Ascending aorta (tissue), 2 donors: ENCODE measurements at regions not wholly inside any gene's neighbourhood (a gene's known extent, or its start where the extent isn't known, plus 50 kb on each side); places are given as distances from the start of the nearest gene placed in this dataset.

Experiments
- DNase-seq, 2 donors: peaks; one replicate each; pipeline ENCODE4 v3.0.0-alpha.2; 2019; ENCODE audit warnings: low spot score in 2 of 2
- H3K27ac ChIP-seq, 2 donors: fragments of 200-600 bp; sonication (generic); one replicate each; pipeline ENCODE4 v1.5.1; 2016 to 2017; ENCODE audit warnings: mild to moderate bottlenecking in 1 of 2
- H3K27me3 ChIP-seq: fragments of 200-600 bp; sonication (generic); one replicate; pipeline ENCODE4 v1.5.1; 2017
- H3K36me3 ChIP-seq, 2 donors: fragments of 200-600 bp; sonication (generic); one replicate each; pipeline ENCODE4 v1.5.1; 2016
- H3K4me1 ChIP-seq, 2 donors: fragments of 200-600 bp; sonication (generic); one replicate each; pipeline ENCODE4 v1.5.1; 2016 to 2017; ENCODE audit warnings: mild to moderate bottlenecking in 1 of 2
- H3K4me3 ChIP-seq, 2 donors: fragments of 200-600 bp; sonication (generic); one replicate each; pipeline ENCODE4 v1.5.1; 2016 to 2017; ENCODE audit warnings: mild to moderate bottlenecking in 1 of 2
- H3K9me3 ChIP-seq, 2 donors: fragments of 200-600 bp; sonication (generic); one replicate each; pipeline ENCODE4 v1.5.1; 2016
- intact Hi-C: fragments of 100-400 bp; cut with DNase I; formaldehyde crosslinking; loops from one replicate; pipeline ENCODE4 v1.15.1; 2023
- TF ChIP-seq, protein P1 (sequence below), 3 experiments: fragments of 200-600 bp in 2 of 3; fragments of 450-650 bp in 1 of 3; sonication (generic) in 2 of 3; IDR thresholded peaks; one replicate each; pipeline ENCODE4 v1.5.1; 2016 to 2019; ENCODE audit warnings: antibody characterized with exemption in 3 of 3, mild to moderate bottlenecking in 1 of 3, moderate library complexity in 1 of 3

GRCh38 chr22:49235463-49236300 is 592.0 kb downstream of the BRD1 start:
- Histone ChIP-seq H3K9me3 (no peaks in the 10 kb centered on the region), H3K4me3 (no peak overlapping the region), H3K27ac (no peak overlapping the region), H3K36me3 (no peaks in the 10 kb centered on the region), H3K27me3 (no peaks in the 10 kb centered on the region), H3K4me1 (no peaks in the 10 kb centered on the region)
- TF ChIP-seq, protein P1, sequence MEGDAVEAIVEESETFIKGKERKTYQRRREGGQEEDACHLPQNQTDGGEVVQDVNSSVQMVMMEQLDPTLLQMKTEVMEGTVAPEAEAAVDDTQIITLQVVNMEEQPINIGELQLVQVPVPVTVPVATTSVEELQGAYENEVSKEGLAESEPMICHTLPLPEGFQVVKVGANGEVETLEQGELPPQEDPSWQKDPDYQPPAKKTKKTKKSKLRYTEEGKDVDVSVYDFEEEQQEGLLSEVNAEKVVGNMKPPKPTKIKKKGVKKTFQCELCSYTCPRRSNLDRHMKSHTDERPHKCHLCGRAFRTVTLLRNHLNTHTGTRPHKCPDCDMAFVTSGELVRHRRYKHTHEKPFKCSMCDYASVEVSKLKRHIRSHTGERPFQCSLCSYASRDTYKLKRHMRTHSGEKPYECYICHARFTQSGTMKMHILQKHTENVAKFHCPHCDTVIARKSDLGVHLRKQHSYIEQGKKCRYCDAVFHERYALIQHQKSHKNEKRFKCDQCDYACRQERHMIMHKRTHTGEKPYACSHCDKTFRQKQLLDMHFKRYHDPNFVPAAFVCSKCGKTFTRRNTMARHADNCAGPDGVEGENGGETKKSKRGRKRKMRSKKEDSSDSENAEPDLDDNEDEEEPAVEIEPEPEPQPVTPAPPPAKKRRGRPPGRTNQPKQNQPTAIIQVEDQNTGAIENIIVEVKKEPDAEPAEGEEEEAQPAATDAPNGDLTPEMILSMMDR (IDR thresholded peaks at IDR 0.05): no peak
- intact Hi-C loops: no loop called here
- peak in 1 of 2 donors; percentile 37 for DNase-seq

DNA sequence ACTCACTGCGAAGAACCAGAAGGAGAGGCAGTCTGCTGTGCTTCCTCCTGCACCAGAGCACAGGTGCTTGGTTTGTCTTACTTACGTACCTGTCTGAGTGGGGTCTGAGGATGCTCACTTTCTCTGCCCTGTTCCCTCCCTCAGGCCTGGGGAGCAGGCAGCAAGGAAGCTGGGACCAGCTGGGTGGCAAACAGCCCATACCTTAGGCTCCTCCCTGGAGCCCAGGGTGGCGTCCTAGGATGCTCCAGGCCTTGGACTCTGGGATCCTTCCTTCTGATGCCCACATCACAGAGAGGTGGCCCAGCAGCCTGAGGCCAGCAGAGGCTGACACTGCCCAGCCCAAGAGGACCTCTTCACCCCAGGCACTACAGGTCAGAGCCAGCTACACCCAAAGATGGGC is 593.2 kb downstream of the BRD1 start:
- no peaks in the 10 kb centered on the region for H3K27me3 ChIP-seq
- H3K36me3 ChIP-seq: no peaks in the 10 kb centered on the region
- intact Hi-C loops: no loop called here
- DNase-seq: peak in 1 of 2 donors; percentile 18
- H3K4me1 ChIP-seq: no peaks in the 10 kb centered on the region
- TF ChIP-seq, protein P1 (IDR thresholded peaks at IDR 0.05): no peak
- no peaks in the 10 kb centered on the region for H3K9me3 ChIP-seq
- H3K27ac ChIP-seq: no peak overlapping the region
- no peak overlapping the region for H3K4me3 ChIP-seq

DNA sequence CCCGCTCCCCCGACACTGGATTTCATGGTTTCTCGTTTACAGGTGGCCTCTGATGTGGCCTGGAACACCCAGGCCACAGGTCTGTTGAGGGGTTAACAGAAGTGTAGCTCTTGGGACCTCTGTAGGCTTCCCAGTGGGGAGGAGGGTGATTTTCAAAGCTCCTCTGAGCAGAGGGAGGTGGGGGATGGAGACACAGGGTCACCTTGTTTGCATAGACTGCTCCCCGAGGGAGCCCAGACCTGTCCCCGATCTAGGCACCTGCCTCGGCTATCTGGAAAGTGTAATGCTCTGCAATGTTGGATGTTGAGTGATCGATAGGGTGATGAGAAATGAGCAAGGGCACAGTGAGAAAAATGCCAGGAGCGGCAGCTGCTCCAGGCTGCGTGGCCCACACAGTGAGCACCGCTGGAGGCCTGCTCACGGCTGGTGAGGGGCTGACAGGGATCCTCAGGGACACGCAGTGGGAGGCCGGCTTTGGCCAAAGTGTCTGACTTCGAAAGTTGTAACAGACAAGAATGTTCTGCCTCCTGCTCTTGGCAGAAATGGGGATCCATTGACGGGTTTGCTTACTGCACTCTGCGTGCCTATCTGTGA is 594.1 kb downstream of the BRD1 start:
- Histone ChIP-seq H3K4me3 (no peak overlapping the region), H3K27ac (no peak overlapping the region), H3K36me3 (no peaks in the 10 kb centered on the region), H3K4me1 (no peaks in the 10 kb centered on the region), H3K9me3 (no peaks in the 10 kb centered on the region), H3K27me3 (no peaks in the 10 kb centered on the region)
- intact Hi-C loops: no loop called here
- TF ChIP-seq, protein P1 (IDR thresholded peaks at IDR 0.05): no peak
- DNase-seq: no peak

DNA sequence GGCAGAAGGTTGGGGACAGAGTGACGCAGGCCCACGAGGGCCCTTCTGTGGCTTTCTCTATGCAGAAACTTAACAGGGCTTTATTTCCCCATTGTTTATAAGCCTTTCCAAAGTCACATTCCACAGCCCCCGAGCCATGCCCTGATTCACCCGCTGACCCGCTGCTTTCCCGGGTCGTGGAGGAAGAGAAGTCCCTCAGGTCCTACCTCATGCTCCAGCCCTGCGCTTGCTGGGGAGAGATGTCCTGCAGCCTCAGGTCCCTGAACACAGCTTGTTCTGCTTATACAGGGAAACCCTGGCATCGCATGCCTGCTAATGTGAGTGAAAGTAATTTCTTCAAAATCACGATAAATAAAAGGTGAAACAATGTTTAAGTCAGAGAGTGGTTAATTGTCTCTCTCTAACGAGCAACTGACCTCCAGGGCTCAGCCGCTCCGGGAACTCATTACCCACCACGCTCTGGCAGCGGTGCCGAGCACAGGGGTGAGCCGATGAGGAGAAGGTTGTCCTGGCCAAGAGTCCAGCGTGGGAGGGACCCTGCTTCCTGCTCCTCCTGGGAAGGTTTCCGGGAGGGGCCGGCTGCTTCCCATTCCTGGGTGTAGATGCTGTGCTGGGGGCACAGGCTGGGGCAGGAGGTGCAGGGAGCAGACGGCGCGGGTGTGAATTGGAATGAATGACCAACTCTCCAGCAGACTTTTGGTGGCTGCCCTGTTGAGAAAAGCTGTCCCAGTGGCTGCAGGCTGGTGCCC is 595.2 kb downstream of the BRD1 start:
- peak in 1 of 2 donors; percentile 25 for DNase-seq
- H3K4me3 ChIP-seq: no peak overlapping the region
- no peak overlapping the region for H3K27ac ChIP-seq
- TF ChIP-seq, protein P1 (IDR thresholded peaks at IDR 0.05): no peak
- H3K27me3 ChIP-seq: no peaks in the 10 kb centered on the region
- no peaks in the 10 kb centered on the region for H3K36me3 ChIP-seq
- H3K4me1 ChIP-seq: no peaks in the 10 kb centered on the region
- no peaks in the 10 kb centered on the region for H3K9me3 ChIP-seq
- intact Hi-C loops: no loop called here

- intact Hi-C loops: no loop called here
- H3K9me3 ChIP-seq: no peaks in the 10 kb centered on the region
- no peaks in the 10 kb centered on the region for H3K27me3 ChIP-seq
- DNase-seq: peak in 1 of 2 donors; percentile 53
- H3K27ac ChIP-seq: no peak overlapping the region
- no peaks in the 10 kb centered on the region for H3K36me3 ChIP-seq
- no peaks in the 10 kb centered on the region for H3K4me1 ChIP-seq
- H3K4me3 ChIP-seq: no peak overlapping the region
- TF ChIP-seq, protein P1 (IDR thresholded peaks at IDR 0.05): no peak
Observed at GRCh38 chr22:49230194-49230577, 597.5 kb downstream of the BRD1 start.
